CD4-positive, alpha-beta T cell treated with Interleukin-17A for 4 hours (primary cell): ENCODE measurements at regions not wholly inside any gene's neighbourhood (a gene's known extent, or its start where the extent isn't known, plus 50 kb on each side); places are given as distances from the start of the nearest gene placed in this dataset.

Experiments used
- DNase-seq: peaks from one replicate; pipeline ENCODE4 v3.0.0-alpha.2; 2020; ENCODE audit warnings: mixed read lengths

DNA sequence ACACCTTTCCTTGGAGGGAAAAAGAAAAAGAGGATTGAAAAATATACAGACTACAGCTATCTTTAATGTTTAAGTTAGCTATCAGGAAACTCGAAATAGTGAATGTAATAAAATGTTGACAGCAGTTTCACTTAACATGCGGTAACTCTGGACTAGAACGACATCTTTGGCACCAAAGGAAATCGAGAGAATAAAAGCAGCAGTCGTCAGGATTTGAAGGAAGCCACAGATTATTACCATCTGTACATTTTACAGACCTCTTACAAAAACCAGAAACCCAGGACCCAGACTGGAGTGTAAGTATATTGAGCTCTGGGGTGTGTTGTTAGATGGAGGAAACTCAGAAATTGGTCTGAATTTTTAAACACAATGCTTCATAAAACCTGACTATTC, 51.6 kb upstream of the STOX2 start:
- DNase-seq: no peak
